Uterus (tissue), 2 donors: ENCODE measurements at regions not wholly inside any gene's neighbourhood (a gene's known extent, or its start where the extent isn't known, plus 50 kb on each side); places are given as distances from the start of the nearest gene placed in this dataset.

Source experiments
- POLR2A ChIP-seq, 2 donors: fragments of 450-650 bp; IDR thresholded peaks; one replicate each; pipeline ENCODE4 v1.6.1; 2016; ENCODE audit warnings: antibody characterized with exemption in 2 of 2, mild to moderate bottlenecking in 1 of 2, moderate library complexity in 1 of 2
- TF ChIP-seq, protein P1 (sequence below), 4 experiments: fragments of 200-600 bp in 2 of 4; fragments of 450-650 bp in 2 of 4; sonication (generic) in 2 of 4; IDR thresholded peaks; one replicate each; pipeline ENCODE4 v1.5.1; 2016 to 2019; ENCODE audit warnings: antibody characterized with exemption in 4 of 4, mild to moderate bottlenecking in 2 of 4, moderate library complexity in 1 of 4

DNA sequence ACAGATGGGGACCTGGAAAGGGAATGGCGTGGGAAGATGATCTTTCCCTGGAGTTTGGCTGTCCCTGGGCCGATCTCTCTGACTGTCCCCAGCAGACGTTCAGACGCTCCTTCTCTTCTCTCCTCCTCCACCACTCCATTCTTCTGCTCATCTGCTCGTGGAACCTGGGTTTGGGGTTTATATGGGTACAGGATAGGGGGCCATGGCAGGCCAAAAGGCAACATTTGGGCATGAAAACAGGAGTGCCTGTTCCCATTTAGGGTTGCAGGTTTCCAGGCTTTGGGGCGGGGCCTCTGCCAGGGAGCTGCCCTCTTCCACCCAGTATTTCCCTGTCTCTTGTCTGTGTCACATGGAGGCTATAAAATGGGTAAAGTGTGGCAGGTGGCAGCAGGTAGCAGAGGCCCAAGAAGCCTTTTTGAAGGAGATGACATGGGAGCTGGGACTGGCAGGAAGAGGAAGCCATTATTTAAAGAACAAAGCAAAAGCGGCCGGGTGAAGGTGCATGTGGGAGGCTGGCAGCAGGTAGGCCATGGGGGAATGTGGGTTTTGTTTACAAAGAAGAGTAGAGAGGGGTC is 203.7 kb downstream of the BMP7 start:
- TF ChIP-seq, protein P1, sequence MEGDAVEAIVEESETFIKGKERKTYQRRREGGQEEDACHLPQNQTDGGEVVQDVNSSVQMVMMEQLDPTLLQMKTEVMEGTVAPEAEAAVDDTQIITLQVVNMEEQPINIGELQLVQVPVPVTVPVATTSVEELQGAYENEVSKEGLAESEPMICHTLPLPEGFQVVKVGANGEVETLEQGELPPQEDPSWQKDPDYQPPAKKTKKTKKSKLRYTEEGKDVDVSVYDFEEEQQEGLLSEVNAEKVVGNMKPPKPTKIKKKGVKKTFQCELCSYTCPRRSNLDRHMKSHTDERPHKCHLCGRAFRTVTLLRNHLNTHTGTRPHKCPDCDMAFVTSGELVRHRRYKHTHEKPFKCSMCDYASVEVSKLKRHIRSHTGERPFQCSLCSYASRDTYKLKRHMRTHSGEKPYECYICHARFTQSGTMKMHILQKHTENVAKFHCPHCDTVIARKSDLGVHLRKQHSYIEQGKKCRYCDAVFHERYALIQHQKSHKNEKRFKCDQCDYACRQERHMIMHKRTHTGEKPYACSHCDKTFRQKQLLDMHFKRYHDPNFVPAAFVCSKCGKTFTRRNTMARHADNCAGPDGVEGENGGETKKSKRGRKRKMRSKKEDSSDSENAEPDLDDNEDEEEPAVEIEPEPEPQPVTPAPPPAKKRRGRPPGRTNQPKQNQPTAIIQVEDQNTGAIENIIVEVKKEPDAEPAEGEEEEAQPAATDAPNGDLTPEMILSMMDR (IDR thresholded peaks at IDR 0.05), result no peak
- TF ChIP-seq POLR2A (IDR thresholded peaks at IDR 0.05), result no peak
